Endothelial cell (in vitro differentiated cells): ENCODE measurements at regions not wholly inside any gene's neighbourhood (a gene's known extent, or its start where the extent isn't known, plus 50 kb on each side); places are given as distances from the start of the nearest gene placed in this dataset.

ENCODE experiments used
- DNase-seq: peaks from one replicate; pipeline ENCODE4 v3.0.0; 2021; ENCODE audit warnings: low spot score
- H3K27ac Mint-ChIP-seq: one replicate; pipeline ENCODE4 v1.8.0; 2021; ENCODE audit warnings: mixed read lengths, inconsistent platforms; ENCODE audit not compliant: unreplicated experiment
- H3K27me3 Mint-ChIP-seq: one replicate; pipeline ENCODE4 v1.8.0; 2021; ENCODE audit warnings: mild to moderate bottlenecking, moderate library complexity, mixed read lengths, inconsistent platforms; ENCODE audit not compliant: unreplicated experiment
- H3K36me3 Mint-ChIP-seq: one replicate; pipeline ENCODE4 v1.8.0; 2021; ENCODE audit warnings: mild to moderate bottlenecking, low read depth, mixed read lengths, inconsistent platforms; ENCODE audit not compliant: unreplicated experiment
- H3K4me1 Mint-ChIP-seq: one replicate; pipeline ENCODE4 v1.8.0; 2021; ENCODE audit warnings: mild to moderate bottlenecking, mixed read lengths, inconsistent platforms; ENCODE audit not compliant: unreplicated experiment
- H3K4me3 Mint-ChIP-seq: one replicate; pipeline ENCODE4 v1.8.0; 2021; ENCODE audit warnings: mild to moderate bottlenecking, mixed read lengths, inconsistent platforms; ENCODE audit not compliant: unreplicated experiment
- H3K9me3 Mint-ChIP-seq: one replicate; pipeline ENCODE4 v1.8.0; 2021; ENCODE audit warnings: mixed read lengths, inconsistent platforms; ENCODE audit not compliant: unreplicated experiment
- TF ChIP-seq, protein P1 (sequence below): fragments of 200-600 bp; sonication (generic); IDR thresholded peaks from one replicate; pipeline ENCODE4 v1.5.0; 2021; ENCODE audit warnings: antibody characterized with exemption; ENCODE audit not compliant: unreplicated experiment

DNA sequence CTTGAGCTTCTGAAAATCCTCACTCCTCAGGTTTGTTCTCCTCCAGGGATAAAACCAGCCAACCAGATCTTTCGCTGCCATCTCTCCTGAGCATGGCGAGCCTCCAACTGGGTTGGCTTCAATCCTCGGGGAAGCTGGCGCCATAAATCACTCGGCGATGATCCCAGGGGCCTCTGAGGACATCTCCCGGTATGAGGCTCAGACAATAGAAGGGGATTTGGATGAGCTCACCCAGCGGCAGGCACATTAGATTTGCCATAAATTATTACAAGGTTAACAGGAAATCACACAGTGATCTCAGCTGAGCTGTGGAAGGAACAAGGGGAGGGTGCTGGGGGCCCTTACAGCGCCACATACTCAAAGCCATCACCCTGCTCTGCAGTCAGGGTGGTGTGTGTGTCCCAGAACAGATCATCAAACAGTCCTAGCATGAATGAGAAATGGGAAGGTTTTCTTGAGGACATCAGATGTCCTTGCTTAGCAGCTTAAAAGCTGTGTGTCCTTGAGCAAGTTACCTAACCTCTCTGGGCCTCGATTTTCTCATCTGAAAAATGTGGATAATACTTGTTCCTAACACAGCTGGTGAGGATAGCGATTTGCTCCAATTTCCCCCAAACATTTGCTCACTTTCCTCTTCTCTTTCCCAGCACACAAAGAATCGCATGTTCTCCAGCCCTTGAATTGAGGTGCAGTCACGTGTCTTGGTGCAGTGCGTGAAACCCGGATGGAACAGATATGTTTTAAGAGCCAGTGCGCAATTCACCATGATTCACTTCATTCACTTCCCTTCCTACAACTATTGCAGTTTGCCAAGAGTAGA, 142.8 kb downstream of the SCARB1 start:
- no peak for DNase-seq
- Mint-ChIP-seq H3K4me1 (peaks cover 2% of the 10 kb centered on the region), H3K36me3 (no peaks in the 10 kb centered on the region), H3K27me3 (peaks cover 10% of the 10 kb centered on the region), H3K27ac (no peak overlapping the region), H3K4me3 (no peak overlapping the region), H3K9me3 (no peaks in the 10 kb centered on the region)
- TF ChIP-seq, protein P1, sequence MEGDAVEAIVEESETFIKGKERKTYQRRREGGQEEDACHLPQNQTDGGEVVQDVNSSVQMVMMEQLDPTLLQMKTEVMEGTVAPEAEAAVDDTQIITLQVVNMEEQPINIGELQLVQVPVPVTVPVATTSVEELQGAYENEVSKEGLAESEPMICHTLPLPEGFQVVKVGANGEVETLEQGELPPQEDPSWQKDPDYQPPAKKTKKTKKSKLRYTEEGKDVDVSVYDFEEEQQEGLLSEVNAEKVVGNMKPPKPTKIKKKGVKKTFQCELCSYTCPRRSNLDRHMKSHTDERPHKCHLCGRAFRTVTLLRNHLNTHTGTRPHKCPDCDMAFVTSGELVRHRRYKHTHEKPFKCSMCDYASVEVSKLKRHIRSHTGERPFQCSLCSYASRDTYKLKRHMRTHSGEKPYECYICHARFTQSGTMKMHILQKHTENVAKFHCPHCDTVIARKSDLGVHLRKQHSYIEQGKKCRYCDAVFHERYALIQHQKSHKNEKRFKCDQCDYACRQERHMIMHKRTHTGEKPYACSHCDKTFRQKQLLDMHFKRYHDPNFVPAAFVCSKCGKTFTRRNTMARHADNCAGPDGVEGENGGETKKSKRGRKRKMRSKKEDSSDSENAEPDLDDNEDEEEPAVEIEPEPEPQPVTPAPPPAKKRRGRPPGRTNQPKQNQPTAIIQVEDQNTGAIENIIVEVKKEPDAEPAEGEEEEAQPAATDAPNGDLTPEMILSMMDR = no peak

DNA sequence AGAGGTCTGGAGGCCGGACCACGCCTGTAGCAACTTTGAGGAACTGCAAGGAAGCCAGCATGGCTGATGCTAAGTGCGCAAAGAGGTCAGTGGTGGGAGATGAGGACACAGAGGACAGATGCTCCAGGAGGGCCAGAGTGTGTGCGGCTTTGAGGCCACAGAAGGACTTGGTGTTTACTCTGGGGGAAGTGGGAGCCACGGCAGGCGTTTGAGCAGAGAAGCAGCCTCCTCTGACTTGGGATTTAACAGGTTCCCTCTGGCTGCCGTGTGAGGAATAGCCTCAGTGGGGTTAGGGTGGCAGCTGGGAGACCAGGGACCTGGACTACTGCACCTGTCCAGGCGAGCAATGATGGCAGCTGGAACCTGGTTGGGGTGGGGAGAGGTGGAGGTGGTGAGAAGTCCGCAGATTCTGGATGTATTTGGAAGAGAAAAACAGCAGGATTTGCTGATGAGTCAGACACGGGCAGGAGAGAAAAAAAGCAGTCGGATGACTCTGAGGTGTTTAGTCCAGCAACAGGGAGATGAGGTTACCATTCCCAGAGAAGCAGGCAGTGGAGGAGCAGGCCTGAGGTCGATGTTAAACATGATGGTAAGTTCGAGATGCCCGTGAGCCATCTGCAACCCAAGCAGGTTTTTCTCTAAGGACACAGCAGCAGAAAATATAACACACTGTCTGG, 143.5 kb downstream of the SCARB1 start:
- Mint-ChIP-seq H3K27ac (no peak overlapping the region), H3K4me3 (no peak overlapping the region), H3K9me3 (no peaks in the 10 kb centered on the region), H3K4me1 (peaks cover 3% of the 10 kb centered on the region), H3K36me3 (no peaks in the 10 kb centered on the region), H3K27me3 (peaks cover 12% of the 10 kb centered on the region)
- TF ChIP-seq, protein P1 = no peak
- no peak for DNase-seq

DNA sequence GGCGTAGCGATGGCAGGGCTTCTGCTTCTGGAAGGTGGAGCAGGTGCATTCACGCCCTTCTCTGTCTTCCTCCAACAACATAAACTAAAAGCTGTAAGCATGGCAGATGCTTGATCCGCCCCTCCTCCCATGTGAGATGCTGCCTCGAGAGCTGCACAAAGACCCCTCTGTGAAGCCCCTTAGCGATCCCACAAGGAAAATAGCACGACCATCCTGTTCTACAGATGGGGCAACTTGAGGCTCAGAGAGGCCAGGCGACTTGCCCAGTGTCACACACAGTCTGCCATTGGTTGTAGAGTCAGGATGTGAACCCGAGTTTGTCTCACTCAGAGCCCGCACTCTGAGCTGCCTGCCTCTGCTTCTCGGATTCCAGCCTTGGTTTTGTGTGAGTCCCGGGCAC, 144.4 kb downstream of the SCARB1 start:
- Mint-ChIP-seq H3K4me3 (no peak overlapping the region), H3K9me3 (no peaks in the 10 kb centered on the region), H3K27me3 (peaks cover 15% of the 10 kb centered on the region), H3K4me1 (peaks cover 6% of the 10 kb centered on the region), H3K36me3 (no peaks in the 10 kb centered on the region), H3K27ac (no peak overlapping the region)
- TF ChIP-seq, protein P1 = no peak
- DNase-seq = no peak

DNA sequence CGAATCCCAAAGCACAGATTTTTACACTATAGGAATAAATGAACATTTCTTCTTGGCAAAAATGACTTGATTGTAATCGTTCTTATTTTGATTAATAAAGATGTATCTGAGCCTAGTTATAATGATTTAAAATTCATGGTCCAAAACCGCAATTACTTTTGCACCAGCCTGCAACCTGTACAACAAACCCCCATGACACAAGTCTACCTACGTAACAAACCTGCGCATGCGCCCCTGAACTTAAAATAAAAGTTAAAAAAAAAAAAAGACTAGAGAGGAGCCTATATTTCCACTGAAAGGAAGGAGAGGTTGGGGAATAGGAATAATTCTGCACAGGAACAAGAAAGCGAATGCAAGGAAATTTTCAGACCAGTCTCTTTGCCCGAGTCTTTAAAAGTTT, 145.2 kb downstream of the SCARB1 start:
- peaks cover 10% of the 10 kb centered on the region for H3K4me1 Mint-ChIP-seq
- no peak overlapping the region for H3K4me3 Mint-ChIP-seq
- no peaks in the 10 kb centered on the region for H3K36me3 Mint-ChIP-seq
- H3K27me3 Mint-ChIP-seq = peaks cover 12% of the 10 kb centered on the region
- H3K27ac Mint-ChIP-seq = no peak overlapping the region
- DNase-seq = no peak
- TF ChIP-seq, protein P1 = no peak
- H3K9me3 Mint-ChIP-seq = no peaks in the 10 kb centered on the region

DNA sequence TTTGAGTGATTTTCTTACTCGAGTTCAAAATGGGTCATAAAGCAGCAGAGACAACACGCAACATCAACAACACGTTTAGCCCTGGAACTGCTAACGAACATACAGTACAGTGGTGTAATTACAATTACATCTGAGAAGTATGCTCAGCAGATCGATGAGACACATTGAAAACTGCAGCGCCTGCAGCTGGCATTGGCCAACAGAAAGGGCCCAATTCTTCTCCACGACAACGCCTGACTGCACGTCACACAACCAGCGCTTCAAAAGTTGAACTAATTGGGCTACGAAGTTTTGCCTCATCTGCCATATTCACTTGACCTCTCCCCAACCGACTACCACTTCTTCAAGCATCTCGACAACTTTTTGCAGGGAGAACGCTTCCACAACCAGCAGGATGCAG, 145.6 kb downstream of the SCARB1 start:
- Mint-ChIP-seq H3K9me3 (no peaks in the 10 kb centered on the region), H3K4me1 (peaks cover 14% of the 10 kb centered on the region), H3K4me3 (no peak overlapping the region), H3K27me3 (peaks cover 12% of the 10 kb centered on the region), H3K36me3 (no peaks in the 10 kb centered on the region), H3K27ac (no peak overlapping the region)
- TF ChIP-seq, protein P1 = no peak
- DNase-seq = no peak
